ENCODE measurements at regions not wholly inside any gene's neighbourhood (a gene's known extent, or its start where the extent isn't known, plus 50 kb on each side); places are given as distances from the start of the nearest gene placed in this dataset.

DNA sequence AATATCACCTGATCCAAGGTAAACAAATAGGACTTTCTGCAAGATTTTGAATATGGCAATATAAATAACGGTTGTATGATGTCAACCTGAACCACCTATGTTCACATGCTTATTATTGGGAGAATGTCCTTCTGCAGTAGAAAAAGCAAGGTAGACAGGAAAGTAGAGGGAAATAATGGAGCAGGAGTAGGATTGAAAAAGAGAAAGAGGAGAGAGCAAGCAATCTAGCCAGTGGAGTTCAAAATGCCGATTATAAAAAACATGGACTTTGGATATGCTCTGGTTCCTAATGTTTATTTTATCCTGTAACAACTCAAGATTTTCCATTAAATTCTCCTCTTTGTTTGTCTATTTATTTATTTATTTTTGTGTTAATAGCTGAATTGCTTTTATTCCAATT is 878.0 kb upstream of the KCND2 start:
- no peaks in the 10 kb centered on the region for H3K4me1 Mint-ChIP-seq (ENCODE audit: unreplicated experiment)
- no peaks in the 10 kb centered on the region for H3K9me3 Mint-ChIP-seq
- peaks cover 3% of the 10 kb centered on the region for H3K27me3 Mint-ChIP-seq
- no peak overlapping the region for H3K27ac Mint-ChIP-seq
- TF ChIP-seq CTCF (conservative IDR thresholded peaks at IDR 0.05): no peak
- no peak overlapping the region for H3K4me3 Mint-ChIP-seq
- no peak for DNase-seq (ENCODE audit: extremely low spot score, unreplicated experiment)
- H3K36me3 Mint-ChIP-seq: no peaks in the 10 kb centered on the region

DNA sequence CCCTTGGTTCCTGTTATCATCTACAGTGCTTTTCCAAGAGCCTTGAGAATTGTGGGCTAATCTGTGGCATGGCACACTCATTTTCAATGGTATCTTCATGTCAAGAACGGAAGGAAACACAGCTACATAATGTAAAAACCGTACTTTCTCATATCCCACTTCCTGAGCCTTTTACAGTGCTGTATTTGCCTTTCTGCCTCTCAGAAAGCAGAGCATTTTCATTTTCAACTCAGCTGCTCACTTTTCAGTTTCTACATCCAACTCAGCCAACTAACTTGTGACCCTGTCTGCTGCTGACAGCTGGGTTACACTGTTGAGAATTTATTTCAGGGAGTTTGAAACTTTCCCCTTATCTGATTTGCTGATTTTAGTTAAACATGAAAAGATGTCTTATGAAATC is 875.8 kb upstream of the KCND2 start:
- no peak overlapping the region for H3K4me3 Mint-ChIP-seq
- no peak overlapping the region for H3K27ac Mint-ChIP-seq
- no peak for TF ChIP-seq CTCF (conservative IDR thresholded peaks at IDR 0.05)
- H3K27me3 Mint-ChIP-seq: peaks cover 3% of the 10 kb centered on the region
- no peak for DNase-seq (ENCODE audit: extremely low spot score, unreplicated experiment)
- H3K4me1 Mint-ChIP-seq (ENCODE audit: unreplicated experiment): no peaks in the 10 kb centered on the region
- no peaks in the 10 kb centered on the region for H3K9me3 Mint-ChIP-seq
- no peaks in the 10 kb centered on the region for H3K36me3 Mint-ChIP-seq

DNA sequence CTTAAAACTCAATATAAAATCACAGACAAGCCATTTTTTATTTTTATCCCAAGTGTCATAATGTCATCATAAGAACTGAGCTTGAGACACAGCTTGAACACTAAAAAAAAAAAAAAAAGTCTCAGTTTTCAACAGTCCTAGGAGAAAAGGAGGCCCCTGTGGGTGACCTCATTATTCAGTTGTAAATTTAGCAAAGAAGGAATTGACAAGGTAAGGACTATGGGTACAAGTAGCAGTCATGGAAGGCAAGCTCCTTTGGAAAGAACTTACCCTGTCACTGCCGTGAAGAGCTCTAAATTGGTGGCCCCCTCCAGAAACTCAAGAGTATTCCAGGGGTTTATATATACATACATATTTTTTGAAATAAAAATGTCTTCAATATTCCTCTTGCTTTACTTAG is 864.4 kb upstream of the KCND2 start:
- TF ChIP-seq CTCF (conservative IDR thresholded peaks at IDR 0.05): no peak
- Mint-ChIP-seq H3K4me1 (ENCODE audit: unreplicated experiment) (no peaks in the 10 kb centered on the region), H3K9me3 (no peaks in the 10 kb centered on the region), H3K27ac (no peak overlapping the region), H3K36me3 (no peaks in the 10 kb centered on the region), H3K27me3 (no peaks in the 10 kb centered on the region), H3K4me3 (no peak overlapping the region)
- DNase-seq (ENCODE audit: extremely low spot score, unreplicated experiment): no peak

DNA sequence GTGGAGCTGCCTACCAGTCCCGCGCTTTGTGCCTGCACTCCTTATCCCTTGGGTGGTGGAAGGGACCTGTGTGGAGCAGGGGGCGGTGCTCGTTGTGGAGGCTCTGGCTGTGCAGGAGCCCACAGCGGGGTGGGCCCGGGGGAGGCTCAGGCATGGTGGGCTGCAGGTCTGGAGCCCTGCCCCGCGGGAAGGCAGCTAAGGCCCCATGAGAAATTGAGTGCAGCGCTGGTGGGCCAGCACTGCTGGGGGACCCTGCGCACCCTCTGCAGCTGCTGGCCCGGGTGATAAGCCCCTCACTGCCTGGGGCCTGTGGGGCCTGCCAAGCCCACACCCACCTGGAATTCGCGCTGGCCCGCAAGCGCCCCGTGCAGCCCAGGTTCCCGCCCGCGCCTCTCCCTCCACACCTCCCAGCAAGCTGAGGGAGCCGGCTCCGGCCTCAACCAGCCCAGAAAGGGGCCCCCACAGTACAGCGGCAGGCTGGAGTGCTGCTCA is 859.6 kb upstream of the KCND2 start:
- no peaks in the 10 kb centered on the region for H3K27me3 Mint-ChIP-seq
- H3K4me3 Mint-ChIP-seq: no peak overlapping the region
- H3K4me1 Mint-ChIP-seq (ENCODE audit: unreplicated experiment): no peaks in the 10 kb centered on the region
- no peak overlapping the region for H3K27ac Mint-ChIP-seq
- H3K9me3 Mint-ChIP-seq: no peaks in the 10 kb centered on the region
- H3K36me3 Mint-ChIP-seq: no peaks in the 10 kb centered on the region
- TF ChIP-seq CTCF (conservative IDR thresholded peaks at IDR 0.05): no peak
- DNase-seq (ENCODE audit: extremely low spot score, unreplicated experiment): no peak

DNA sequence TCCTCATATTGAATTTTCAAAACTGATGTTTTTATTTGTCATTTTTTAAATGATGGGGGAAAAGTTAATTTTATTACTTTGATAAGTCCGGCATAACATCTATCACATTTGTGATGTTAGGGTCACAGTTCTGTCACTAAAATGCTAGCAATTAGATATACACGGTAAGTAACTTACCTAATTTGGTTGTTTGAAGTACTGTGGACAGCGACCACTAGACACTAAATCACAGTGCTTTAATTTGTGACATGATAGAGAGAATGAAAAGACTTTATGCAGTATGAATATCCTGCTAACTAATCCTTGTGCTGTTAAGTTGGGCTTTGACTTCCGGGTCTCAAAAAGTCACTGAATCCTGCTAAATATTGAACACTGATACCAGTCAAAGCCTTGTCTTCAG is 857.3 kb upstream of the KCND2 start:
- no peak for TF ChIP-seq CTCF (conservative IDR thresholded peaks at IDR 0.05)
- Mint-ChIP-seq H3K36me3 (no peaks in the 10 kb centered on the region), H3K4me3 (no peak overlapping the region), H3K27me3 (no peaks in the 10 kb centered on the region), H3K4me1 (ENCODE audit: unreplicated experiment) (no peaks in the 10 kb centered on the region), H3K9me3 (no peaks in the 10 kb centered on the region), H3K27ac (no peak overlapping the region)
- no peak for DNase-seq (ENCODE audit: extremely low spot score, unreplicated experiment)

DNA sequence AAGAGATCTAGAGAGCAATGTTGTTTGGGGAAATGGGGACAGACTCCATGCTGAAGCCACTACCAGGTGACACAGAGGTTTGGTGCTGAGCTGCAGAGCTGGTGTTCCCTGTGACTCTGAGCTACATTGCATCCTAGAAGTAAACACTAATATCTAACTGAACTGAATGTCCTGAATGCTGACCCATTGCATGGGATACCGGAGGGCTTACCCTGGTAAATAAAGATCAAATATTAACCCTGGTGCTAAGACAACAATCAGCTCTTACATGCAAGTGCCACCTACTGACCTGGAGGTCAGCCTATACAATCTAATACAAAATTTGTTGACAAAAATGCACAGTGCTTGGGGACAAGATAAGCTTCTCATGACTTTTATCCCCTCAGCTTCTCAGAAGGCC is 851.3 kb upstream of the KCND2 start:
- H3K4me1 Mint-ChIP-seq (ENCODE audit: unreplicated experiment): no peaks in the 10 kb centered on the region
- no peak overlapping the region for H3K4me3 Mint-ChIP-seq
- H3K27me3 Mint-ChIP-seq: no peaks in the 10 kb centered on the region
- no peaks in the 10 kb centered on the region for H3K9me3 Mint-ChIP-seq
- H3K36me3 Mint-ChIP-seq: no peaks in the 10 kb centered on the region
- no peak overlapping the region for H3K27ac Mint-ChIP-seq
- TF ChIP-seq CTCF (conservative IDR thresholded peaks at IDR 0.05): no peak
- DNase-seq (ENCODE audit: extremely low spot score, unreplicated experiment): no peak
